Liver (tissue), 3 donors: ENCODE measurements at regions not wholly inside any gene's neighbourhood (a gene's known extent, or its start where the extent isn't known, plus 50 kb on each side); places are given as distances from the start of the nearest gene placed in this dataset.

Experiments
- MAX ChIP-seq: IDR thresholded peaks from 2 replicates; pipeline ENCODE4 v1.6.1; 2016; ENCODE audit warnings: antibody characterized with exemption
- RXRA ChIP-seq, 2 donors: IDR thresholded peaks; 2 replicates each; pipeline ENCODE4 v1.6.1; 2017 to 2018; ENCODE audit warnings: antibody characterized with exemption in 2 of 2, mild to moderate bottlenecking in 1 of 2
- SP1 ChIP-seq: IDR thresholded peaks from 2 replicates; pipeline ENCODE4 v1.6.1; 2018; ENCODE audit warnings: antibody characterized with exemption, mild to moderate bottlenecking
- TAF1 ChIP-seq: conservative IDR thresholded peaks from 2 replicates; pipeline ENCODE4 v1.6.1; 2016; ENCODE audit warnings: antibody characterized with exemption, mild to moderate bottlenecking
- TF ChIP-seq, protein P1 (sequence below): fragments of 150-350 bp; IDR thresholded peaks from 2 replicates; pipeline ENCODE4 v1.5.1; 2017; ENCODE audit warnings: improper control_type of control experiment, low read depth, low read length; ENCODE audit not compliant: missing input control
- donor health status: healthy.
- donor health status: healthy.

- TF ChIP-seq, protein P1, sequence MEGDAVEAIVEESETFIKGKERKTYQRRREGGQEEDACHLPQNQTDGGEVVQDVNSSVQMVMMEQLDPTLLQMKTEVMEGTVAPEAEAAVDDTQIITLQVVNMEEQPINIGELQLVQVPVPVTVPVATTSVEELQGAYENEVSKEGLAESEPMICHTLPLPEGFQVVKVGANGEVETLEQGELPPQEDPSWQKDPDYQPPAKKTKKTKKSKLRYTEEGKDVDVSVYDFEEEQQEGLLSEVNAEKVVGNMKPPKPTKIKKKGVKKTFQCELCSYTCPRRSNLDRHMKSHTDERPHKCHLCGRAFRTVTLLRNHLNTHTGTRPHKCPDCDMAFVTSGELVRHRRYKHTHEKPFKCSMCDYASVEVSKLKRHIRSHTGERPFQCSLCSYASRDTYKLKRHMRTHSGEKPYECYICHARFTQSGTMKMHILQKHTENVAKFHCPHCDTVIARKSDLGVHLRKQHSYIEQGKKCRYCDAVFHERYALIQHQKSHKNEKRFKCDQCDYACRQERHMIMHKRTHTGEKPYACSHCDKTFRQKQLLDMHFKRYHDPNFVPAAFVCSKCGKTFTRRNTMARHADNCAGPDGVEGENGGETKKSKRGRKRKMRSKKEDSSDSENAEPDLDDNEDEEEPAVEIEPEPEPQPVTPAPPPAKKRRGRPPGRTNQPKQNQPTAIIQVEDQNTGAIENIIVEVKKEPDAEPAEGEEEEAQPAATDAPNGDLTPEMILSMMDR, result no peak
- no peak for TF ChIP-seq TAF1
- no peak for TF ChIP-seq SP1
- no peak for TF ChIP-seq RXRA (IDR thresholded peaks at IDR 0.05)
- no peak for TF ChIP-seq MAX
These were observed 227.1 kb upstream of the ID4 start for GRCh38 chr6:19609972-19610641.
